Uterus (tissue), 2 donors: ENCODE measurements at regions not wholly inside any gene's neighbourhood (a gene's known extent, or its start where the extent isn't known, plus 50 kb on each side); places are given as distances from the start of the nearest gene placed in this dataset.

Experiments used
- CTCF ChIP-seq, 4 experiments: fragments of 200-600 bp in 2 of 4; fragments of 450-650 bp in 2 of 4; sonication (generic) in 2 of 4; IDR thresholded peaks; one replicate each; pipeline ENCODE4 v1.5.1; 2016 to 2019; ENCODE audit warnings: antibody characterized with exemption in 4 of 4, mild to moderate bottlenecking in 2 of 4, moderate library complexity in 1 of 4
- POLR2A ChIP-seq, 2 donors: fragments of 450-650 bp; IDR thresholded peaks; one replicate each; pipeline ENCODE4 v1.6.1; 2016; ENCODE audit warnings: antibody characterized with exemption in 2 of 2, mild to moderate bottlenecking in 1 of 2, moderate library complexity in 1 of 2

GRCh38 chr18:67634631-67635338 is 118.3 kb upstream of the DSEL start:
- no peak for TF ChIP-seq CTCF (IDR thresholded peaks at IDR 0.05)
- TF ChIP-seq POLR2A (IDR thresholded peaks at IDR 0.05) = no peak
